ENCODE measurements at regions not wholly inside any gene's neighbourhood (a gene's known extent, or its start where the extent isn't known, plus 50 kb on each side); places are given as distances from the start of the nearest gene placed in this dataset.

DNA sequence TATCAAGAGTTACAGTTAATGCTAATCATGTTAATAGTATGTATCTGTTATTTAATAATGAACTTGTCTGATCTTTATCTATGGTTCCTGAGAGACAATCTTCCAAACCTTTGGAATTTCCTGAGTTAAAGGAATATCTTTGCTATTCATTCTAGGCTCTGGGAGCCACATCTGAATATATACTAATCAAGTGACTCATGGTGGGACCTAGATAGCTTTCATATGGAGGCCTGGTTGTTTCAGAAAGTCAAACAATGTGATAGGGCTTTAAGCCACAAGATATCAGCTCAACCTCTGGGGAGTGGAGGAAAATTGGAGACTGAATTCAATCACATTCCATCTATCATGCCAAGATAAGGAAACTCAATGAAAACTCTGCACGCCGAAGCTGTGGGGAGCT, 746.4 kb downstream of the TNS3 start:
- H3K4me3 ChIP-seq (ENCODE audit: insufficient read depth, low read depth, low read length) = no peak overlapping the region
- H3K9me3 ChIP-seq (ENCODE audit: insufficient read depth, low read depth, low read length) = no peaks in the 10 kb centered on the region
- no peaks in the 10 kb centered on the region for H3K9me3 Mint-ChIP-seq (ENCODE audit: unreplicated experiment)
- no peak overlapping the region for H3K27ac Mint-ChIP-seq (ENCODE audit: unreplicated experiment)
- H3K27ac ChIP-seq (ENCODE audit: low read depth, low read length) = no peak overlapping the region
- H3K4me2 ChIP-seq (ENCODE audit: low read length) = no peak overlapping the region
- FAIRE-seq (no peak), DNase-seq (ENCODE audit: low read depth) (peak; percentile 49)
- no peak overlapping the region for H2AFZ ChIP-seq (ENCODE audit: low read depth, low read length)
- H4K20me1 ChIP-seq (ENCODE audit: insufficient read depth, low read length) = no peaks in the 10 kb centered on the region
- no peaks in the 10 kb centered on the region for H3K36me3 ChIP-seq (ENCODE audit: insufficient read depth, low read length)
- H3K36me3 Mint-ChIP-seq (ENCODE audit: low read depth, unreplicated experiment) = no peaks in the 10 kb centered on the region
- no peaks in the 10 kb centered on the region for H3K79me2 ChIP-seq (ENCODE audit: insufficient read depth, low read length)
- peaks cover 5% of the 10 kb centered on the region for H3K4me1 Mint-ChIP-seq (ENCODE audit: low read depth, unreplicated experiment)
- no peaks in the 10 kb centered on the region for H3K27me3 ChIP-seq (ENCODE audit: insufficient read depth, low read length)
- no peak overlapping the region for H3K9ac ChIP-seq (ENCODE audit: low read length)
- H3K27me3 Mint-ChIP-seq (ENCODE audit: low read depth, unreplicated experiment) = no peaks in the 10 kb centered on the region
- no peak overlapping the region for H3K4me3 Mint-ChIP-seq (ENCODE audit: unreplicated experiment)
- TF ChIP-seq EZH2 (IDR thresholded peaks at IDR 0.05; ENCODE audit: insufficient read depth, low read length) (no peak), CTCF (IDR thresholded peaks at IDR 0.05; ENCODE audit: insufficient read depth, low read depth, low read length) (no peak)
- H3K4me1 ChIP-seq (ENCODE audit: insufficient read depth, low read length) = no peaks in the 10 kb centered on the region

- Histone ChIP-seq H3K4me2 (ENCODE audit: low read length) (no peak overlapping the region), H3K4me1 (ENCODE audit: insufficient read depth, low read length) (no peaks in the 10 kb centered on the region), H3K27ac (ENCODE audit: low read depth, low read length) (no peak overlapping the region), H3K27me3 (ENCODE audit: insufficient read depth, low read length) (no peaks in the 10 kb centered on the region), H2AFZ (ENCODE audit: low read depth, low read length) (no peak overlapping the region), H3K9me3 (ENCODE audit: insufficient read depth, low read depth, low read length) (no peaks in the 10 kb centered on the region), H4K20me1 (ENCODE audit: insufficient read depth, low read length) (no peaks in the 10 kb centered on the region), H3K4me3 (ENCODE audit: insufficient read depth, low read depth, low read length) (no peak overlapping the region), H3K79me2 (ENCODE audit: insufficient read depth, low read length) (no peaks in the 10 kb centered on the region), H3K36me3 (ENCODE audit: insufficient read depth, low read length) (no peaks in the 10 kb centered on the region), H3K9ac (ENCODE audit: low read length) (no peak overlapping the region)
- Mint-ChIP-seq H3K27me3 (ENCODE audit: low read depth, unreplicated experiment) (no peaks in the 10 kb centered on the region), H3K4me1 (ENCODE audit: low read depth, unreplicated experiment) (peaks cover 5% of the 10 kb centered on the region), H3K36me3 (ENCODE audit: low read depth, unreplicated experiment) (no peaks in the 10 kb centered on the region), H3K27ac (ENCODE audit: unreplicated experiment) (no peak overlapping the region), H3K9me3 (ENCODE audit: unreplicated experiment) (no peaks in the 10 kb centered on the region), H3K4me3 (ENCODE audit: unreplicated experiment) (no peak overlapping the region)
- TF ChIP-seq EZH2 (IDR thresholded peaks at IDR 0.05; ENCODE audit: insufficient read depth, low read length) = no peak
- TF ChIP-seq CTCF (IDR thresholded peaks at IDR 0.05; ENCODE audit: insufficient read depth, low read depth, low read length) = no peak
- FAIRE-seq (no peak), DNase-seq (ENCODE audit: low read depth) (no peak)
Observed at GRCh38 chr7:46834921-46835320, 747.0 kb downstream of the TNS3 start.

GRCh38 chr7:46833197-46833596, 748.7 kb downstream of the TNS3 start:
- Histone ChIP-seq H3K27me3 (ENCODE audit: insufficient read depth, low read length) (no peaks in the 10 kb centered on the region), H3K4me2 (ENCODE audit: low read length) (no peak overlapping the region), H2AFZ (ENCODE audit: low read depth, low read length) (no peak overlapping the region), H3K4me3 (ENCODE audit: insufficient read depth, low read depth, low read length) (no peak overlapping the region), H3K27ac (ENCODE audit: low read depth, low read length) (no peak overlapping the region), H3K4me1 (ENCODE audit: insufficient read depth, low read length) (no peaks in the 10 kb centered on the region), H3K9me3 (ENCODE audit: insufficient read depth, low read depth, low read length) (no peaks in the 10 kb centered on the region), H3K9ac (ENCODE audit: low read length) (no peak overlapping the region), H3K36me3 (ENCODE audit: insufficient read depth, low read length) (no peaks in the 10 kb centered on the region), H3K79me2 (ENCODE audit: insufficient read depth, low read length) (no peaks in the 10 kb centered on the region), H4K20me1 (ENCODE audit: insufficient read depth, low read length) (no peaks in the 10 kb centered on the region)
- DNase-seq (ENCODE audit: low read depth) = no peak
- TF ChIP-seq CTCF (IDR thresholded peaks at IDR 0.05; ENCODE audit: insufficient read depth, low read depth, low read length) (no peak), EZH2 (IDR thresholded peaks at IDR 0.05; ENCODE audit: insufficient read depth, low read length) (no peak)
- H3K27ac Mint-ChIP-seq (ENCODE audit: unreplicated experiment) = no peak overlapping the region
- no peak overlapping the region for H3K4me3 Mint-ChIP-seq (ENCODE audit: unreplicated experiment)
- no peak for FAIRE-seq
- no peaks in the 10 kb centered on the region for H3K9me3 Mint-ChIP-seq (ENCODE audit: unreplicated experiment)
- H3K36me3 Mint-ChIP-seq (ENCODE audit: low read depth, unreplicated experiment) = no peaks in the 10 kb centered on the region
- no peaks in the 10 kb centered on the region for H3K27me3 Mint-ChIP-seq (ENCODE audit: low read depth, unreplicated experiment)
- H3K4me1 Mint-ChIP-seq (ENCODE audit: low read depth, unreplicated experiment) = peaks cover 5% of the 10 kb centered on the region
